OCI-LY1 (cell line): ENCODE measurements at regions not wholly inside any gene's neighbourhood (a gene's known extent, or its start where the extent isn't known, plus 50 kb on each side); places are given as distances from the start of the nearest gene placed in this dataset.

Experiments
- EZH2 ChIP-seq: fragments of 200-600 bp; sonication (generic), shearing (Covaris generic); IDR thresholded peaks from 2 replicates; pipeline ENCODE4 v1.8.0; 2017; ENCODE audit warnings: borderline replicate concordance, mixed run types, mild to moderate bottlenecking, antibody characterized with exemption, low read length, moderate library complexity, mixed read lengths
- TF ChIP-seq, protein P1 (sequence below): fragments of 200-600 bp; sonication (generic), shearing (Covaris generic); IDR thresholded peaks from 2 replicates; pipeline ENCODE4 v1.5.1; 2017; ENCODE audit warnings: mild to moderate bottlenecking, antibody characterized with exemption, low read length, moderate library complexity, mixed read lengths

DNA sequence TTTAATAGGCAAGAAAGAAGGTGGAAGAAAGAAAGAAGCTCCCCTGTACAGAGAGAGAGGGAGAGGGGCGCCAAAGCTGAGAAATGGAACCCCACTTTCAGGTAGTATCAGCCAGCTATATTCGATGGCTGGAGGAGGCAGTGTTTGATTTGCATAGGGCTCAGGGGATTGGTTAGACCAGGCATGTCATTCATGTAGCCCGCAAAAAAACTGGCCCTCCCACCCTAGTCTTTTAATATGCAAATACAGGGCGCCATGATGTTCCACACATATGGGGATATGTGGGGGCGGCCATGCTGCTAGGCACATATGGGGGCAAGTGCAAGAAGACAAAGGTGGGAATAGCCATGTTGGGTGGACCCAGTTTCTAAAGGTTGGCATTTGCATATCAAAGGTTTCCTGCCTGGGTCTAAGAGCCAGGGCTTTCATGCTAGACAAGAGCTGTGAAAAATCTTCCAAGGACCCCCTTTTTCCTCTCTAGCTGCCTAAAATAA, 174.4 kb upstream of the ADRA1B start:
- TF ChIP-seq, protein P1, sequence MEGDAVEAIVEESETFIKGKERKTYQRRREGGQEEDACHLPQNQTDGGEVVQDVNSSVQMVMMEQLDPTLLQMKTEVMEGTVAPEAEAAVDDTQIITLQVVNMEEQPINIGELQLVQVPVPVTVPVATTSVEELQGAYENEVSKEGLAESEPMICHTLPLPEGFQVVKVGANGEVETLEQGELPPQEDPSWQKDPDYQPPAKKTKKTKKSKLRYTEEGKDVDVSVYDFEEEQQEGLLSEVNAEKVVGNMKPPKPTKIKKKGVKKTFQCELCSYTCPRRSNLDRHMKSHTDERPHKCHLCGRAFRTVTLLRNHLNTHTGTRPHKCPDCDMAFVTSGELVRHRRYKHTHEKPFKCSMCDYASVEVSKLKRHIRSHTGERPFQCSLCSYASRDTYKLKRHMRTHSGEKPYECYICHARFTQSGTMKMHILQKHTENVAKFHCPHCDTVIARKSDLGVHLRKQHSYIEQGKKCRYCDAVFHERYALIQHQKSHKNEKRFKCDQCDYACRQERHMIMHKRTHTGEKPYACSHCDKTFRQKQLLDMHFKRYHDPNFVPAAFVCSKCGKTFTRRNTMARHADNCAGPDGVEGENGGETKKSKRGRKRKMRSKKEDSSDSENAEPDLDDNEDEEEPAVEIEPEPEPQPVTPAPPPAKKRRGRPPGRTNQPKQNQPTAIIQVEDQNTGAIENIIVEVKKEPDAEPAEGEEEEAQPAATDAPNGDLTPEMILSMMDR: no peak
- TF ChIP-seq EZH2: no peak
